ENCODE measurements at regions not wholly inside any gene's neighbourhood (a gene's known extent, or its start where the extent isn't known, plus 50 kb on each side); places are given as distances from the start of the nearest gene placed in this dataset.
A peak's percentile ranks its signal among the peaks of the same experiment; 100 is the strongest.

GRCh38 chr1:17895401-17895800 is 140.3 kb downstream of the ACTL8 start:
- DNase-seq: no peak
- intact Hi-C loops (cut with DNase I): no loop called here

- no peak for DNase-seq
- intact Hi-C loops (cut with DNase I): no loop called here
Measured at GRCh38 chr1:17895986-17896385, 140.9 kb downstream of the ACTL8 start.

DNA sequence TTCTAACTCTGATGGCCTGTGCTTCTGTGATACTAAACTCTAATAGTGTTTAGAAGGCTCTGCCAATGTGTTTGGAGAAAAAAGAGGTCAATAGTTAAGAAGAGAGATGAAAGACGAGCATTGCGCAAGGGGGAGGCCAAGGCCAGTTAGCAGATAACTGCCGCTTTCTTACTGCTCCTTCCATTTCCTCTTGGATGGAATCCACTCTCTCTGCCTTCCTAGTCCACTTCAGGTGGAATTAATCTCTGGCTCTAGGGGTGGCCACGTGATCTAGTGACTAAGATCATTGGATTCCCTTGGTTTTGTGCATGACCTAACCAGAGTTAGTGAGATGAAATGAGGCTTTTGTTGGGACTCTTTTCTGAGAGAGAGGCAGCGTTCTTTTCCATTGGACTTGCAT is 148.3 kb downstream of the ACTL8 start:
- DNase-seq: no peak

GRCh38 chr1:17904290-17904689 is 149.2 kb downstream of the ACTL8 start:
- intact Hi-C loops (cut with DNase I): no loop called here
- DNase-seq: no peak

More for the DNA sequence above, 148.3 kb downstream of the ACTL8 start:
- intact Hi-C loops (cut with DNase I): no loop called here

DNA sequence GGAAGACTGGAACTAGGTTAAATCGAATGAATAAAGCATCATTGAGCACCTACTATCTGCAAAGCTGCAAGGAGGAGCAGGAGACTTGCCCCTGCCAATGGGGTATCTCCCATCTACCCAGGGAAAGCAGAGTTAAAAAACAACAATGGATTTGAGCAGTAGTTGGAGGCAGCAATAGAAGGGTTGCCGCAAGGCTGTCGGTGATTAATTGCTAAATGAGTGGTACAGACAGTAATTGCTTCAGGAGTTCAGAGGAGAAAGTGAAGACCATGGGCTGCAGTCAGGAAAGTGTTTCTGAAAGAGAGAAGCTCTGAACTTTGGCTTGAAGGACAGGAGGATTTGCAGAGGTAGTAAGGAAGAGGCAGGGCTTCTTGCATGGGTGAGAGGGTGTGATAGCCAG is 152.9 kb downstream of the ACTL8 start:
- DNase-seq: no peak
- intact Hi-C loops (cut with DNase I): no loop called here

DNA sequence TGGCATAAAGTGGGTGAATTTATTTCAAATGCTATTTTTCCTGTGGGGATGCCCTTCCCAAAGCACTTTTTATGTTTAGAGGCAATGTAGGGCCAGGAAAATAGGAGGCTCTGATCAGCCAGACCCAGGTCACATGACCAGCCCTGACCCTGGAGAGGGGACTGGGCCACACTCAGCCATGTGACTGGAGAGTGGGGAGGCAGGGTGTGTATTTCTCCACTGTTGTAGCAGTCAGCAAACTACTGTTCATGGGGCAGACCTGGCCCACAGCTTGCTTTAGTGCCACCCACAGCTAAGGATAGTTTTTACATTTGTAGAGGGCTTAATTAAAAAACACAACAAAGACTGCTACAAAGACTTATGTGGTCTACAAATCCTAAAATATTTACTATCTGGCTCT is 153.8 kb downstream of the ACTL8 start:
- intact Hi-C loops (cut with DNase I): no loop called here
- no peak for DNase-seq

DNA sequence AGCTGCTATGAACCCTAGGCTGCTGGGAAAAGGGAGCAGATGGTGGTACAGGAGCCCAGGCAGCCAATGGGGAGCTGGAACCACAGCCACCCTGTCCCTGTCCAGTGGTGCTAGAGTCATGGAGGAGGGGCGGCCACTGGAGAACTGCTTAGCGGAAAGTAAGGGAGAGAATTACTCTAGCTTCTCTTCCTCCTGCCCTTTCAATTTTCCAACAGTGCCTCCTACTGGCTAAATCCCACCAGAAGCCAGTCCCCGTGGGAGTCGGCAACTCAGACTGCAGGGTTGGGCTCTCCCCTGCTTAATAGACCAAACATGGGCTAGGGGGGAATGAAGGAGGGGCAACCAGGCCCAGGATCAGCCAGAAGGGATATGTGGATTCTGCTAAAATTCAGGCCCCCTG is 154.5 kb downstream of the ACTL8 start:
- DNase-seq: no peak
- intact Hi-C loops (cut with DNase I): no loop called here

DNA sequence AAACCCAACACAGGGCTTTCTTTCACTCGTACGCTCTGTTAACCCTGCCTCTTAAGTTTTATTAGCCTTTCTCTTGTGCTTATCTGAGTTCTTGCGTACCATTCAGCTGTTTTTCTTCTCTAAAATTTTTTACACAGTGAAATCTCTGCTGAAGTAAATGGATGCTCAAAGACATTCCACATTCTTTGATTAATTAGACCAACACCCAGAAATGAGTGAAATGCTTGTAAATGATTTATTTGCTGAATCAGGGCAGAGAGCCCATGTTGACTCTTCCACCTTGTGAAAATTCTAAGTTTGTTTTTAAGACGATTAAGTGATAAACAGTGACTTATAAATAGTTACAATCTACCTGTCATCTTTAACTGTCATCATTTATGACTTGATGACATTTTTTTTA is 156.7 kb downstream of the ACTL8 start:
- DNase-seq: no peak
- intact Hi-C loops (cut with DNase I): no loop called here

GRCh38 chr1:17912491-17912890 is 157.4 kb downstream of the ACTL8 start:
- DNase-seq: peak in 1 of 42 donors; percentile 9
- intact Hi-C loops (cut with DNase I): no loop called here

DNA sequence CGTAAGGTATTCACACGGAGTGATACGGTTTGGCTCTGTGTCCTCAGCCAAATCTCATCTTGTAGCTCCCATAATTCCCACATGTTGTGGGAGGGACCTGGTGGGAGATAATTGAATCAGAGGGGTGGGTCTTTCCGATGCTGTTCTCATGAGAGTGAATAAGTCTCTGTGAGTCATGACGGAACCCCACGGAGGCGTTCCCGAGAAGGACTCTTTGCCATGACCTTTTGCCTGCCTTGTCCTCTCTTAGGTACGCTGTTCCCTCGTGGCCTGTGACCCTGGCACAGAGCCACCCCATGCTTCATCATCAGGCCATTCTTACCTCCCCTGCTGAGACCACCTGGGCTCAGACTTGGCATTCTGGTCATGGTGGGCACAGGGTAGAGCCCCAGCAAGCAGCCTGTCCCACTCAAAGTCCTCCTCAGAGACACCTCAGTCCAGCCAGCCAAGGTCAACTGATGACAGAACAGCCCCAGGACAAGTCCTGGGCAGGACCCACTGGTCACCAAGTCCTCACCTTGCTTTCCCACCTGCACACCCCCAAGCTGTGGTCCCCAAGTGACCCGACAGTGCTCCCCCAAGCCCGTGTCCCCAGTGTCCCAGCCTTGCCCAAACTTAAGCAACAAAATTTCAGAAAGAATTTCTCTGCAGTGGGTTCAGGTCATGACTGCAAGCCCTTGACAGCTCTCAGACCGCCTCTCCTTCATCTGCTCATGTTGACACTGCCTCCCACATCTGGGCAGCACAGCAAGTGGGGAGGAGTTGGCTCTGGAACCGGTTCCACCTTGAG is 158.4 kb downstream of the ACTL8 start:
- intact Hi-C loops (cut with DNase I): no loop called here
- peak in 10 of 42 donors; percentile 11 to 54 (median 22) for DNase-seq

GRCh38 chr1:17914131-17914530 is 159.0 kb downstream of the ACTL8 start:
- DNase-seq: peak in 1 of 42 donors; percentile 7
- intact Hi-C loops (cut with DNase I): no loop called here

DNA sequence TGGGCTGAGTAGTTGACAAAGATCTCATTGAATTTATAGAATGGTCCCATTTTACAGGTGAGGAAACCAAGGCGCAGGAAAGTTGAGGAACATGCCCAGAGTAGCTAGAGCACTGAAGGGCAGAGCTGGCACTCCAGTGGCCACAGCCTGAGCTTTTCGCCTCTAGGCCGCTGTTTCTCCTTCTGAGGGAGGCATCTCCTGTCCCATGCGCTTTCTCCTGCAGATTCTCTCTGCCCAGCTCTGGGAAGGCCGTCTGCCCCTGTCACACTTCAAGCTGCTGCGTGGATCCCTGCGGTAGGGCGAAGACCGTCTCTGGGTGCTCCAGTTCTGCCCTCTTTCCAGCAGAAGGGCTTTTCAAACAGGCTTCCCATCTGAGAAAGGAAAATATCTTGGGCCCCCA is 159.9 kb downstream of the ACTL8 start:
- peak in 1 of 42 donors; percentile 9 for DNase-seq
- intact Hi-C loops (cut with DNase I): no loop called here

- intact Hi-C loops (cut with DNase I): no loop called here
- peak in 2 of 42 donors; percentile 3 to 9 for DNase-seq
Measured at GRCh38 chr1:17915511-17916197, 160.5 kb downstream of the ACTL8 start.

DNA sequence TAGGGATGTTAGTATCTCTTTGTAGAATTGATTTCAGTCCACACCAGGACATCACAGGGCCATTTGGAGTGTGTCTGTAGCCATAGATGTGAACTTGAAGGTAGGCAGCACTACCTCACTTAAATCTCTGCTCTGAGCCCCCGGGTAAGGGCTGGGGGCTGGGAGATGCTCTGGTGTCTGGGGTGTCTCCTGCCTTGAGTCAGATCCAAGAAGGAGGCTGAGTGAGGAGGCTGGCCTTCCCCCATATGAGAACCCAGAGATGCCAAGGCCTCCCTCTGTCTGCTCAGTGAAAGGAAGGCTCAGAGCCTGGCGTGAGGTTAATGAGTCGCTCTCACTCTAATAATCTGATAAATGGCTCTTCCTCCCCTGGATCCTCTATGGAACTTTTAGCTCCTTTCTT is 161.6 kb downstream of the ACTL8 start:
- DNase-seq: peak in 1 of 42 donors; percentile 29
- intact Hi-C loops (cut with DNase I): no loop called here

DNA sequence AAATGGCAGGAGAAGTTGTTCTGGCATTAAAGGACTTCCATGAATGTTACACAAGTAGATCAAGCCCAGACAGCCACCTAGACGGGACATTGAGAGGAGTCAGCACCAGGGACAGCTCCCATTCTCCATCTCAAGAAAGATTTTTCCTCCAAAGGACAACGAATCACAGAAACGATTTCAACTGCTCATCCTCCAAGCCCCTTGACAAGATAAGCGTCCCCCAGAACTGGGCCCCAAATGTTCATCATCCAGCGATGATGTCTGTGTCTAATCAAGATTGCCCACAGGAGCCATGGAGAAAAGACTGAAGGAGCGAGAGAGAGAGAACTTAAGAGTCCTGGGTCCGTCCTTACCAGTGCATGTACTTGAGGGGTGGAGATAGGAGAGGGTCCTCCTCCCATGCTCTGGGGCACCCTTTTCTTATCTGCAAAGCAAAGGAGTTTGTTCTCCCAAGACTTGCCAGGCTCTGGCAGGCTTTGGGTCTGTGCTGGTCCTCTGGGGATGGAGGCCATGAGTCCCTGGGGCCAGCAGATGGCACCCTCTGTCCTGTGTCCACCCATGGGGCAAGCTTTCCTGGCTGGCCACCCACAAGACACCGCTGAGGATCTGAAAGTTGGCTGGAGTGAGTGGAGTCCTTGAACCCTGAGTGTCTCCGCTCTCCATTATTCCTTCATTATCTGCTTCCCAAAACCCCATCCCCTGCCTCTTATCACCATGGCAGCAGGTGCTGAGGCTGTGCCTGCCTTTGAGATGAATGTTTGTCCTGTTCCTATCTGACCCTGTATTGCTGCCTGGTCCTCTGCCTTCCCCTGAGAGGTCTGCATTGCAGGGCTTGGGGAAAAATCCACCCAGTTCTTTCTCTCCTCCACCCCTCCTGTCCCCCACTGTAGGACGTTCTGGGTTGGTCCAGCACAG is 164.6 kb downstream of the ACTL8 start:
- DNase-seq: peak in 35 of 42 donors; percentile 11 to 62 (median 32)
- intact Hi-C loops (cut with DNase I): loop anchor here (5.0 kb wide), 1 partner anchor 183 kb away; no protein-coding TSS in a partner anchor

- intact Hi-C loops (cut with DNase I): loop anchor here (5.0 kb wide), 1 partner anchor 181 kb away; no protein-coding TSS in a partner anchor
- DNase-seq: peak in 2 of 42 donors; percentile 7 to 19
Measured at GRCh38 chr1:17920881-17921640, 165.9 kb downstream of the ACTL8 start.

GRCh38 chr1:17922833-17923232 is 167.7 kb downstream of the ACTL8 start:
- intact Hi-C loops (cut with DNase I): loop anchor here (5.0 kb wide), 1 partner anchor 179 kb away; no protein-coding TSS in a partner anchor
- peak; percentile 9 to 84 (median 62) for DNase-seq

DNA sequence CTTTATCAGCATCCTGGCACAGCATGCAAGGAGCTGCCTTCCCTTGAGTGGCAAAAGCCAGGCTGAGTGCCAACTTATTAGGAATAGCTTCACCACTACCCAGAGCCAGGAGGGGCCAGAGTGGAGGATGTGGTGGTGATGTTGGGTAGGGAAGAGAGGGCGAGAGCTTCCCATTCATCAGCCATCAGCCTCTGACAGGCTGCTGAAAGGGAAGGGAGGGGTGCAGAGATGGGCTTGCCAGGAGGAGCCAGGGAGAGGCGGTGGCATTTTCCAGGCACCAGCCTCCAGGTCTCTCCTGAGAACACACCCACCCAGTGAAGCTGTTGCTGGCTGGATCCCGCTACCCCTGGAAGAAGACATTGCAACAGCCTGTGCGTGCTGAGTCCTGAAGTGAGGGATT is 168.5 kb downstream of the ACTL8 start:
- DNase-seq: peak in 3 of 42 donors; percentile 5 to 43 (median 25)
- intact Hi-C loops (cut with DNase I): loop anchor here (5.0 kb wide), 1 partner anchor 179 kb away; no protein-coding TSS in a partner anchor
